ENCODE measurements at regions not wholly inside any gene's neighbourhood (a gene's known extent, or its start where the extent isn't known, plus 50 kb on each side); places are given as distances from the start of the nearest gene placed in this dataset.

DNA sequence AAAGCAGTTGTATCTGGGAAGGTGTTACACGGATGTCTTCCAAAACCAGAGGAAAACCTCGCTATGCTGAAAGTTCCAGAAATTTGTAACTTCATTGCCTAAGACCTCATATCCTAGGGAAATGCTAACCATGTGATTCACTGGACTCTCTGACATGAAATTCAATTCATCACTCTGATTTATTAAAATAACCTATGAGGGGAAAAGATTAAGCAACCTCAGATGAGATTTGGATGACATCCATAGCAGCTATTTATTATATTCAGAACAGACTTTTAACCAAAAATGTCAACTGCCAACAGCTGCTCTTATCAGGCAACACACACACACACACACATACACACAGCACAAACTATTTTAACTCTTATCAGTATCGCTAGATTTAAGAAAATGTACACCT lies 1006.4 kb upstream of the CTNND2 start:
- H3K36me3 Mint-ChIP-seq (ENCODE audit: low read depth): no peaks in the 10 kb centered on the region
- no peaks in the 10 kb centered on the region for H3K27me3 Mint-ChIP-seq
- intact Hi-C loops (cut with micrococcal nuclease): no loop called here
- ChIA-PET CTCF (no interaction called here), POLR2A (no interaction called here)
- H3K27ac Mint-ChIP-seq: no peak overlapping the region
- TF ChIP-seq, protein P1, sequence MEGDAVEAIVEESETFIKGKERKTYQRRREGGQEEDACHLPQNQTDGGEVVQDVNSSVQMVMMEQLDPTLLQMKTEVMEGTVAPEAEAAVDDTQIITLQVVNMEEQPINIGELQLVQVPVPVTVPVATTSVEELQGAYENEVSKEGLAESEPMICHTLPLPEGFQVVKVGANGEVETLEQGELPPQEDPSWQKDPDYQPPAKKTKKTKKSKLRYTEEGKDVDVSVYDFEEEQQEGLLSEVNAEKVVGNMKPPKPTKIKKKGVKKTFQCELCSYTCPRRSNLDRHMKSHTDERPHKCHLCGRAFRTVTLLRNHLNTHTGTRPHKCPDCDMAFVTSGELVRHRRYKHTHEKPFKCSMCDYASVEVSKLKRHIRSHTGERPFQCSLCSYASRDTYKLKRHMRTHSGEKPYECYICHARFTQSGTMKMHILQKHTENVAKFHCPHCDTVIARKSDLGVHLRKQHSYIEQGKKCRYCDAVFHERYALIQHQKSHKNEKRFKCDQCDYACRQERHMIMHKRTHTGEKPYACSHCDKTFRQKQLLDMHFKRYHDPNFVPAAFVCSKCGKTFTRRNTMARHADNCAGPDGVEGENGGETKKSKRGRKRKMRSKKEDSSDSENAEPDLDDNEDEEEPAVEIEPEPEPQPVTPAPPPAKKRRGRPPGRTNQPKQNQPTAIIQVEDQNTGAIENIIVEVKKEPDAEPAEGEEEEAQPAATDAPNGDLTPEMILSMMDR (IDR thresholded peaks at IDR 0.05): no peak
- H3K4me1 Mint-ChIP-seq: no peaks in the 10 kb centered on the region
- no peak overlapping the region for H3K4me3 Mint-ChIP-seq
- peaks cover 5% of the 10 kb centered on the region for H3K9me3 Mint-ChIP-seq
- DNase-seq: no peak
- ATAC-seq (ENCODE audit: low read depth): no peak

DNA sequence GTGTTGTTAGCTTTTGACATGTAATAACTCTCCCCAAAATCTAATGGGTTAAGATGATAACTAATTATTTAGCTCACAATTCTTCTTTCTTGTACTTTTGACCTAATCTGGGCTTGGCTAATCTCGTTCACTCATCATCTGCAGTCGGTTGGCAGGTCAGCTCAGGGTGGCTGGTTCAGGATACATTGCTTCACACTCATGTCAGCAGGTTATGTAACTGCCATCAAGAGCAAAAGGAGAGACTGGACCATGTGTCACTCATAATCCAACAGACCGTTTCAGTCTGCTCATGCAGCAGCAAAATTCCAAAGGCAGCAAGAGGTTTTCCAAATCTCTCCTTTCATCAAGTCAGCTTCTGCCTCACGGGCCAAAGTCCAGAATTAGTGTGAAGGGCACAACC lies 998.4 kb upstream of the CTNND2 start:
- no peaks in the 10 kb centered on the region for H3K4me1 Mint-ChIP-seq
- intact Hi-C loops (cut with micrococcal nuclease): no loop called here
- H3K9me3 Mint-ChIP-seq: peaks cover 10% of the 10 kb centered on the region

DNA sequence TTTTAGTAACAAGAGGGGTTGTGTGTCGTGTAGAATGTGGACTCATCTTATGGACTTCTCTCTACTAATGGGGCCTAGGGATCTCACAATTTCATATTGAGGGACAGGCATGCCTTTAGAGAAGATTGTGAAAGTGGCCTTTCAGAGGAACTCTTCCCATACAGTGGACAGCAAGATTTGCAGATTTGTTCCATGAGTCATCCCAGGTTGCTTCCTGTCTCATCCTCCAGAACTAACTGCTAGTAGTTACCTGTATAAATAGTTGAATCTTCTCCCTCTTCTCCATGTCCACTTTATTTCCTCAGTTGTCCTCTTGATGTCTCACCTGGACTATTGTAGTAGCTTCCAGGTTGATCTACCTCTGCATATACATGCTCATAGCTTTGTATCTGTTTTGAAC lies 997.5 kb upstream of the CTNND2 start:
- no peaks in the 10 kb centered on the region for H3K27me3 Mint-ChIP-seq
- H3K4me3 Mint-ChIP-seq: no peak overlapping the region
- no peak overlapping the region for H3K27ac Mint-ChIP-seq
- H3K4me1 Mint-ChIP-seq: no peaks in the 10 kb centered on the region
- peaks cover 11% of the 10 kb centered on the region for H3K9me3 Mint-ChIP-seq
- CTCF ChIA-PET: no interaction called here
- POLR2A ChIA-PET: no interaction called here
- DNase-seq (no peak), ATAC-seq (ENCODE audit: low read depth) (no peak)
- intact Hi-C loops (cut with micrococcal nuclease): no loop called here
- TF ChIP-seq, protein P1 (IDR thresholded peaks at IDR 0.05): no peak
- H3K36me3 Mint-ChIP-seq (ENCODE audit: low read depth): no peaks in the 10 kb centered on the region

More for the DNA sequence above, 998.4 kb upstream of the CTNND2 start:
- TF ChIP-seq, protein P1 (IDR thresholded peaks at IDR 0.05): no peak
- Mint-ChIP-seq H3K27me3 (no peaks in the 10 kb centered on the region), H3K27ac (no peak overlapping the region), H3K4me3 (no peak overlapping the region), H3K36me3 (ENCODE audit: low read depth) (no peaks in the 10 kb centered on the region)
- ATAC-seq (ENCODE audit: low read depth) (no peak), DNase-seq (no peak)
- CTCF ChIA-PET: no interaction called here
- POLR2A ChIA-PET: no interaction called here

DNA sequence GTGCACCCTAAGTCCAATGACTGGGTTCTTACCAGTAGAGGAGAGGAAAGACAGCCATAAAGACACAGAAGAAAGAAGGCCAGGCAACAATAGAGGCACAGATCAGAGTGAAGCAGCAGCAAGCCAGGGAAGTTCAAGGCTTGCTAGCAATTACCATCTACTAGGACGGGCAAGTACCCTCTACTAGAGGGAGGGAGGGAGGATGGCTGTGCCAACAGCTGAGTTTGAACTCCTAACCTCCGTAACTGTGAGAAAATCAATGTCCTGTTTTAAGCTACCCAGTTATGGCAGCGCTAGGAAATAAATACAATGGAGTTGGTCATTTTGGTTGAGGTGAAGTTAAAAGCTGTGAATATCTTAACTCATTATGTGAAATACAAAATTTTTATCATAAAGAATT lies 991.8 kb upstream of the CTNND2 start:
- TF ChIP-seq, protein P1 (IDR thresholded peaks at IDR 0.05): no peak

DNA sequence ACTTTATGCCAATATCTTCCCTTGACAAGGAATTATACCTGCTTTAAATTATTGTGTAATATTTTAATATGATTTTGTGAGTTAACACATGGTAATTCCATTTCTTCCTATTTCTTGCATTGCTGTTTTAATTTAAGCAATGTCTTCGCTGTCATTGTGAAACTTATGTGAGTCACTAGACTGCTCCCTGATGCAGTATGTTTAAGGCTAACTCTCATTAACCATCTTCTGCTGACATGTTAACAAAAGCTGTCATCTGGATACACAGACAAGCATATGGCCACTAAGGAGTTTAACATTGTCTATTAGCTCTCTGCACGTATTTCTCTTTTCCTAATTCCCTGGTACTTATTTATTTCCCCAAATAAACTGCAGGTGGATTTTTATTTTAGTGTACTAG lies 980.8 kb upstream of the CTNND2 start:
- ChIA-PET CTCF (no interaction called here), POLR2A (no interaction called here)
- intact Hi-C loops (cut with micrococcal nuclease): no loop called here
- Mint-ChIP-seq H3K27me3 (no peaks in the 10 kb centered on the region), H3K27ac (no peak overlapping the region), H3K4me3 (no peak overlapping the region), H3K4me1 (no peaks in the 10 kb centered on the region), H3K36me3 (ENCODE audit: low read depth) (no peaks in the 10 kb centered on the region), H3K9me3 (peaks cover 4% of the 10 kb centered on the region)
- TF ChIP-seq, protein P1 (IDR thresholded peaks at IDR 0.05): no peak
- no peak for ATAC-seq (ENCODE audit: low read depth)
- no peak for DNase-seq

More for the DNA sequence above, 991.8 kb upstream of the CTNND2 start:
- CTCF ChIA-PET: no interaction called here
- DNase-seq: no peak
- POLR2A ChIA-PET: no interaction called here
- intact Hi-C loops (cut with micrococcal nuclease): no loop called here
- no peaks in the 10 kb centered on the region for H3K27me3 Mint-ChIP-seq
- ATAC-seq (ENCODE audit: low read depth): no peak
- no peaks in the 10 kb centered on the region for H3K36me3 Mint-ChIP-seq (ENCODE audit: low read depth)
- no peak overlapping the region for H3K4me3 Mint-ChIP-seq
- peaks cover 9% of the 10 kb centered on the region for H3K9me3 Mint-ChIP-seq
- H3K27ac Mint-ChIP-seq: no peak overlapping the region
- no peaks in the 10 kb centered on the region for H3K4me1 Mint-ChIP-seq

All from activated B cell treated with CpG ODN at 0.5 μM for 24 hours (primary cell).